Panc1 (cell line): ENCODE measurements at regions not wholly inside any gene's neighbourhood (a gene's known extent, or its start where the extent isn't known, plus 50 kb on each side); places are given as distances from the start of the nearest gene placed in this dataset.

Experiments used
- ATAC-seq: fragments of 200-7000 bp; cut with Tn5 transposase; 2 replicates; pipeline ENCODE4 v1.9.1; 2020; ENCODE audit warnings: mild to moderate bottlenecking, moderate library complexity
- BruUV-seq: library from RNA; stranded (reverse); fragments of 400-500 nt; replicated peaks from 2 replicates; lab custom pipeline; 2021; lab: Mats Ljungman, UMichigan
- CTCF ChIA-PET: fragments of 300-600 bp; sonication (Branson Sonifier 250); formaldehyde crosslinking; loops from one replicate; lab custom pipeline; 2022; ENCODE audit warnings: antibody characterized with exemption; lab: Charles Lee
- POLR2A ChIA-PET: fragments of 300-600 bp; sonication (Branson Sonifier 250); formaldehyde crosslinking; loops from one replicate; lab custom pipeline; 2022; ENCODE audit warnings: antibody characterized with exemption; lab: Charles Lee
- DNase-seq: peaks from one replicate; pipeline ENCODE4 v3.0.0-alpha.2; 2010; ENCODE audit warnings: low read depth, low spot score
- H3K27ac ChIP-seq: 2 replicates; pipeline ENCODE4 v1.5.1; 2011; ENCODE audit warnings: mild to moderate bottlenecking, low read length, inconsistent platforms
- H3K27me3 ChIP-seq: fragments of 200-500 bp; sonication (Bioruptor generic); 2 replicates; pipeline ENCODE4 v1.6.0; 2014; ENCODE audit warnings: low read length, inconsistent platforms; ENCODE audit not compliant: control insufficient read depth, insufficient read depth
- H3K36me3 ChIP-seq: fragments of 200-500 bp; sonication (Bioruptor generic); 2 replicates; pipeline ENCODE4 v1.5.1; 2014; ENCODE audit warnings: inconsistent platforms, mild to moderate bottlenecking, low read length, moderate library complexity; ENCODE audit not compliant: control insufficient read depth, insufficient read depth
- H3K4me1 ChIP-seq: 2 replicates; pipeline ENCODE4 v1.5.1; 2011; ENCODE audit warnings: inconsistent platforms, mild to moderate bottlenecking, low read length, moderate library complexity; ENCODE audit not compliant: control insufficient read depth, insufficient read depth
- H3K4me3 ChIP-seq, 2 experiments: 2 replicates each; pipeline ENCODE4 v1.5.1; 2011 to 2012; ENCODE audit warnings: low read depth in 2 of 2, low read length in 2 of 2, mild to moderate bottlenecking in 2 of 2, inconsistent platforms in 1 of 2, moderate library complexity in 1 of 2
- H3K9me3 ChIP-seq: fragments of 200-500 bp; sonication (Bioruptor generic); 2 replicates; pipeline ENCODE4 v1.5.1; 2014; ENCODE audit warnings: low read depth, mild to moderate bottlenecking, inconsistent platforms, low read length, moderate library complexity; ENCODE audit not compliant: control insufficient read depth, insufficient read depth
- CTCF ChIP-seq: fragments of 450-650 bp; IDR thresholded peaks from 2 replicates; pipeline ENCODE4 v1.5.1; 2017; ENCODE audit warnings: mild to moderate bottlenecking
- POLR2AphosphoS5 ChIP-seq: IDR thresholded peaks from 2 replicates; pipeline ENCODE4 v1.6.1; 2012; ENCODE audit warnings: mild to moderate bottlenecking, low read depth, low read length, moderate library complexity
- REST ChIP-seq, 2 experiments: IDR thresholded peaks; 2 replicates each; pipeline ENCODE4 v1.6.1; 2011 to 2012; ENCODE audit warnings: low read depth in 2 of 2, control low read depth in 1 of 2, low read length in 1 of 2, mild to moderate bottlenecking in 1 of 2, moderate library complexity in 1 of 2; ENCODE audit not compliant: insufficient read depth in 1 of 2
- SIN3A ChIP-seq: IDR thresholded peaks from 2 replicates; pipeline ENCODE4 v1.6.1; 2012; ENCODE audit warnings: low read depth, mild to moderate bottlenecking, low read length, moderate library complexity, borderline replicate concordance; ENCODE audit not compliant: insufficient read depth
- TCF7L2 ChIP-seq: IDR thresholded peaks from 2 replicates; pipeline ENCODE4 v1.6.1; 2011; ENCODE audit warnings: mild to moderate bottlenecking, low read depth, low read length, inconsistent platforms
- in situ Hi-C: cut with HindIII; loops from 2 replicates; pipeline ENCODE4 v1.10.0; 2016; ENCODE audit warnings: low sequenced_read_pairs, low pct_unique_long_range_greater_than_20kb
- intact Hi-C: fragments of 100-400 bp; cut with micrococcal nuclease; formaldehyde crosslinking; loops from one replicate; pipeline ENCODE4 v1.10.0; 2022; ENCODE audit not compliant: unreplicated experiment

GRCh38 chr5:104702212-104702611 lies 1139.6 kb upstream of the NUDT12 start:
- DNase-seq (no peak), ATAC-seq (no peak)
- no TSS peak for BruUV-seq
- peaks cover 7% of the 10 kb centered on the region; the same call in 1 of the 2 replicates for H3K9me3 ChIP-seq
- H3K4me3 ChIP-seq: no peak overlapping the region
- TF ChIP-seq CTCF (no peak), TCF7L2 (no peak), SIN3A (no peak), POLR2AphosphoS5 (no peak), REST (IDR thresholded peaks at IDR 0.05; ENCODE audit: insufficient read depth in 1 of 2, low read depth in 2 of 2, low read length in 1 of 2) (no peak)
- intact Hi-C loops (no loop called here), in situ Hi-C loops (no loop called here)
- ChIA-PET POLR2A (no interaction called here), CTCF (no interaction called here)
- no peaks in the 10 kb centered on the region for H3K4me1 ChIP-seq
- H3K27me3 ChIP-seq: no peaks in the 10 kb centered on the region
- no peak overlapping the region for H3K27ac ChIP-seq
- H3K36me3 ChIP-seq: no peaks in the 10 kb centered on the region

GRCh38 chr5:104699438-104699837 lies 1136.8 kb upstream of the NUDT12 start:
- peaks cover 7% of the 10 kb centered on the region; the same call in 1 of the 2 replicates for H3K9me3 ChIP-seq
- TF ChIP-seq TCF7L2 (no peak), REST (IDR thresholded peaks at IDR 0.05; ENCODE audit: insufficient read depth in 1 of 2, low read depth in 2 of 2, low read length in 1 of 2) (no peak), CTCF (no peak), SIN3A (no peak), POLR2AphosphoS5 (no peak)
- intact Hi-C loops (no loop called here), in situ Hi-C loops (no loop called here)
- BruUV-seq: no TSS peak
- no peaks in the 10 kb centered on the region for H3K27me3 ChIP-seq
- CTCF ChIA-PET: no interaction called here
- H3K36me3 ChIP-seq: no peaks in the 10 kb centered on the region
- no peak overlapping the region for H3K4me3 ChIP-seq
- POLR2A ChIA-PET: no interaction called here
- H3K4me1 ChIP-seq: no peaks in the 10 kb centered on the region
- ATAC-seq: no peak
- DNase-seq: no peak
- H3K27ac ChIP-seq: no peak overlapping the region
